Left kidney (tissue), 1 donor: ENCODE measurements at regions not wholly inside any gene's neighbourhood (a gene's known extent, or its start where the extent isn't known, plus 50 kb on each side); places are given as distances from the start of the nearest gene placed in this dataset.

Experiments used
- DNase-seq: peaks from one replicate; pipeline ENCODE4 v3.0.0-alpha.2; 2013

DNA sequence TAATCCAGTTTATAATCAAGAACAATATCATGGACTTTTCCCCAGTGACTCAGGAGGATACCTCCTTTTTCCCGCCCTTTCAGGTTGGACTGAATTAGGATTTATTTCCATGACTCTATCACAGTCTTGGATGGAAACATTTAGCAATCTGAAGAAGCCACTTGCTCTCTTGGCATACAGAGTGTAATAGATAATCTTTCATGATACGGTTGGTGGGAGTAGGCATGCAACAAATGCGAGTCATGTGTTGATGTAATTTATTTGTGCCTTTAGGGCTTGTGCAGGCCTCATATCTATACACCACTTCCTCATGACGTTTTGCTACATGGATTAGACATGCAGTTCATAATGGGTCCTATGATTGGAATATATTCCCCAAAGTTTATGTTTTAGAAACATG, 54.2 kb upstream of the MCTP2 start:
- no peak for DNase-seq

DNA sequence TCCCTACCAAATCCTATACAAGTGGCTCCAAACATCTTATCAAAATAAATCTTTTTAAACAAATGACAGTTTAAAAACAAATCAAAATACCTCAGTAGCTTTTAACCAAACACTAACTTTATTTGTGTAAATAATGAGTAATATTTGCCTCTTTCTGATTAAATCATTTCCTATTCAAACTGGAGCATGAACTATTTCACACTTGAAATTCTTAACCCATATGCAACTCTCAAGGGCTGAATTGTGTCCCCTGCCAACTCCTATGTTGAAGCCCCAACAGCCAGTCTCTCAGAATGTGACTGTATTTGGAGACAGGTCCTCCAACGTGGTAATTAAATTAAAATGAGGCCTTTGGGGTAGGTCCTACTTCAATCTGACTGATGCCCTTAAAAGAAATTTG, 55.9 kb upstream of the MCTP2 start:
- DNase-seq: no peak

DNA sequence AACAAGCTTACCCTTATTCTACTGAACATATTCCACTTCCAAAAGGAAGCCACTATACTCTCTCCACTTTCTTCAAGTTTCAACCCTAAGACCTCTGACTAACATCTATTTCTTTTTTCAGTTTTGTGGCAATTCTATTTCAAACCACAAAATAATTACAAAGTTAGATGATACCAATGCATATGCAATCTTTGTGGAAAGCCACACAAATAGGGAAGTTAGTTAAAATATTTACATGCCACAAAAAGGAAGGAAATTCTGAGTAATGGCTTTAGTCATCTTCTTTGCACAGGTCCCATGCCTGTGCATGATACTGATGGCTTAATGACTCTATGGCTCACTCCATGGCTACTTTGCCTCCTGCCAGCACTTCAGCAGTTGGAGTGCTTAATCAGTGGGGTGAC, 57.0 kb upstream of the MCTP2 start:
- DNase-seq: no peak

DNA sequence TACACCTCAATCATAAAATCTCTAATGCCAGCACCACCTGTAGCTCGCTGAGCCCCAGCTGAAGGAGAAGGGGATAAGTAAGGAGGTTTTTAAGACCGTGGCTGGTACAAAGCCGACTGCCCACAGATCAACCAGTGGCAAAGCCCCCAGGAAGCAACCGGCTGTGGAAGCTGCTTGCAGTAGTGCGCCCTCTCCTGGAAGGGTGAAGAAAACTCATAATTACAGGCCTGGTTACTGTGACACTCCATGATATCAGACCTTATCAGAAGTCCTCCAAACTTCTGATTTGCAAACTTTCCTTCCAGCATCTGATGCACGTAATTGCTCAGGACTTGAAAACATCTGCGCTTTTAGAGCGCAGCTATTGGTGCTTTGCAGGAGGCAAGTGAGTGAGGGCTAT, 63.1 kb upstream of the MCTP2 start:
- DNase-seq: no peak

DNA sequence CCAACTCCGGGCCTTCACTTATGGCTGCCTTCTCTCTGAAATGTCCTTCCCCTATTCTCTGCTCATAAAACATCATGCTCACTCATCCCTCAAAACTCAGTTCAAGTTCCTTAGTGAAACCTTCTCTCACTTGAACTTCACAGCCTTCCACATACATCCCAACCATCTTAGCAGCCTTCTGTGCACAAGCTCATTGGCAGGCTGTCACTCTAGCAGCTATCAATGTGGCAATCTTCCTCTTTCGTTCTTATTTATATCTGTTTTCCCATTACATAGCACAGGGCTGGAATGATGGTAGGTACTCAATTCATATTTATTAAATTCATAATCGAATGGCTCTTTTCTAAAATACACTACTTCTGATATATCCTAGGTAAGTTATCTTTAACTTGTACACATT, 66.4 kb upstream of the MCTP2 start:
- no peak for DNase-seq

DNA sequence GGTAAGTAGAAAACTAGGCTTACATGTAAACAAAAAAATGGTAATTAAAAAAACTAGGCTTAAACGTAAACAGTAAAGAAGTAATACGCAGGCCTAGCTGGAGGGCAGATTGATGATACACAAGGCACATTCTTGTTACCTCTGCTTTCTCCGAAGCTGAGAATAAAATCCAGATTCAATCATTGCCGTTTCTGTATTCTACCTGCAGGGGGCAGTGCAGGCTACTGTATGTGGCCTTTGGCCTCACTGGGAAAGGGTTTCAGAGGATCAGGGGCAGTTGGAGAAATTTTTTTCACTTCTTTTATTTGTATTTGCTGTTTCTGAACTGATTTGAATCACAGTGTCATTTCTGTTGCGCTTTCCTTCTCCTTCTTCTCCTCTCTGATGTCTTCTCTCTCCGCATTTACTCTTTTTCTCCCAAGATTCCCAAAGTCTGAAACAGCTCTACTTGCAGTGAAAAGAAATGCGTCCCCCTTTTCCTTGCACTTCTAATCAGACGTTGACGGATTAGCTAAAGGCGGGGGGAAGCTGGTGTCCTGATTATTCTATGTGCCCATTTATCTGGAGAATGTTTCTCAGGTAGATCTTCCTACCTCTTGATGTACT, 67.1 kb upstream of the MCTP2 start:
- peak; percentile 77 for DNase-seq

DNA sequence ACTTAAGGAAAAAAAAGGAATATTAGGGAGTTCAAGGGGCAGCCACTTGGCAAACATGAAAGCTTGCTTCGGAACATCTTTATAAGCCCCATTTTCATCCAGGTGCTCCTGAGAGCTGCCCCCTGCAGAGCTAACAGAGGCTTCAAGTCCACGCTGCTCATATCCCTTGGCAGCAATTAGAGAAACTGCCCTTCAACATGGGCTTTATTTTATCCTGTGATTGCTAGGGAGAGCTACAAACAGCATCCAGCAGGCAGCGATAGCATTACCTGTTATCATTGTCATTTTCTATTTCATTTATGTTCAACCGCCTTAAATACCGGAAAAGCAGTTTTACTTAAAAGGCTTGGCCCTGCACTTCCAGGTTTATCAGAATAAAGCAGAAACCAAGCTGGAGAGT, 68.4 kb upstream of the MCTP2 start:
- no peak for DNase-seq

DNA sequence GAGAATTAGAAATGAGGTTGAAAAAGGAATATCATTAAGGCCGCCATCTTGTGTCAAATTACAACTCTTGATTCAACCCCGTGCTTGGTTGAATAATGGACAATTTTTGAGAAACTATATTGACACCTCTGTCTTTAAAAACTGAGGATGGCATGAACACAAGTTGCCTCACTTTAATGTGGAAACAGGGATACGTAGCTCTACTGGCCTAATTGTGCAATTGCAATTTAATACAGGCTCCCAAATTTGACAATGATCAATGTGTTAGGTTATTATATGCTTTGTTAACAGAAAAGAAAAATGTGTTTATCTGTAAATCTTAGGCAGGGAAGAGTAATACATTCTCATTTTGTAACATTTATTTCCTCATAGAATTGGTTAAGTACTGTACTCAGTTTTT, 77.1 kb upstream of the MCTP2 start:
- DNase-seq: no peak

DNA sequence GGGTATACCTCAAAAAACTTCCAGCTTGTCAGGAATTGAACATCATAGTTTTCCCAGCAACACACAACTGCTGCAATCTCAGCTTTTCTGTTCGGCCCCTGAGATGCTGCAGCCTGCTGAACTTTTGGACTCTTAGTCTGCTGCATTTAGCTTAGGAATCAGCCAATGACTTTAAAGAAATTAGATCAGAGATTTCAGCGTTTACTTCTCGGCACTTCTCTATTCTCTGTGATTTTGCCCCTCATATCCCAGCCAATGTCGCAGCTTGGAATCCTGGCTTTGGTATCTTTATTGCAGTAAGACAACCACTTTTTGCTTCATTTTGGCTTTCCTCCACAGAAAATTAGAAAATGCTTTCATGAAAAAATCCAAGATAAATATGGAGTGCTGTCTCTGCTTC, 86.3 kb upstream of the MCTP2 start:
- DNase-seq: no peak

DNA sequence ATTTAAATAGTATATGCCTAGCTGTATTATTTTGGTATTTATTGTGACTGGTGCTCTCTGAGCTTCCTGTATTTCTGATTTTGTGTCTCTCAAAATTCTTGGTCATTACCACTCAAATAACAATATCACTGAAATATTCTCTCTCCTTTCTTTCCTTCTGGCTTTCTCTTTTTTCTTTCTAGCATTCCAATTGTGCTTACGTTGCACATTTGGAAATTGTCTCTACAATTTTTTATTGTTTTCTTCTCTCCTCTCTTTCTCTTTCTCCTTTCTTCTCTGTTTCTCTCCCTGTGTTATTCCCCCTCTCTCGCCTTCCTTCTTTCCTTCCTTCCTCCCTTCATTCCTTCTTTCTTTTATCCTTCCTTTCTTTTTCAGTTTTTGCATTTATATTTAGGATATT, 89.6 kb upstream of the MCTP2 start:
- no peak for DNase-seq

DNA sequence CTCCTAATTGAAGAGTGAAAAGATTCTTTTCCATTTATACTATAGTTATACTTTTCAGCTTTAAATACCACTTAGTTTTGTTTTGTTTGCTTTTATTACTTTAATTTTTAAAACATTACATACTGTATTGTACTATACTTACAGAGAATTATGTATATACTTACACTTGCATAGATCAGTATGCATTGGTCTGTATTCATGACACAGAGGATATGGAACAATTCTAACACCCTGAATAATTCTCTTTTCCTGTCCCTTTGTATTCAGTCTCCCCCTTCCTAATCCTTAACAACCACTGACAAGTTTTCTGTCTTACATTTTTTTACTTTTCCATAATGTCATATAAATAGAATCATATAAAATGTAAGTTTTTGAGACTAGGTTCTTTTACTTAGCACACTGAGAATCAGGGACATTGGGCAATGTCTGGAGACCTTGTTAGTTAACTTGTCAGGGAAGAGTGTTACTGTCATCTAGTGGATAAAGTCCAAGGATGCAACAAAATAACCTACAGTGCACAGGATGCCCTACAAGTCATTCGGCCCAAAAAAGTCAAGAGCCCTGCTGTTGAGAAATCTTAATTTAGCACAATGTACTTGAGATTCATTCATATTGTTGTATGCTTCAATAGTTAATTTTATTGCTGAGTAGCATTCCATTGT, 95.7 kb upstream of the MCTP2 start:
- DNase-seq: no peak

DNA sequence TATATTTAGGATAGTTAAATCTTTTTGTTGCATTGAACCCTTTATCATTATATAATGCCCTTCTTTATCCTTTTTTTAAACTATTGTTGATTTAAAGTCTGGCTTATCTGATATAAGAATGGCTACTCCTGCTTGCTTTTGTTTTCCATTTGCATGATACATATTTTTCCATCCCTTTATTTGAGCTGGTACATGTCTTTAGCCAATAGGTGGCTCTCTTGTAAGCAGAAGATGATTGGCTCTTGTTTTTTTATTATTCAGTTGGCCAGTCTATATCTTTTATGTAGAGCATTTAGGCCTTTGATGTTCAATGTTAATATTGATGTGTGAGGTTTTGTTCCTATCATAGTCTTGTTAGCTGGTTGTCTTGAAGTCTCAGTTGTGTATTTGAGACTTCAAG, 99.5 kb upstream of the MCTP2 start:
- DNase-seq: no peak

DNA sequence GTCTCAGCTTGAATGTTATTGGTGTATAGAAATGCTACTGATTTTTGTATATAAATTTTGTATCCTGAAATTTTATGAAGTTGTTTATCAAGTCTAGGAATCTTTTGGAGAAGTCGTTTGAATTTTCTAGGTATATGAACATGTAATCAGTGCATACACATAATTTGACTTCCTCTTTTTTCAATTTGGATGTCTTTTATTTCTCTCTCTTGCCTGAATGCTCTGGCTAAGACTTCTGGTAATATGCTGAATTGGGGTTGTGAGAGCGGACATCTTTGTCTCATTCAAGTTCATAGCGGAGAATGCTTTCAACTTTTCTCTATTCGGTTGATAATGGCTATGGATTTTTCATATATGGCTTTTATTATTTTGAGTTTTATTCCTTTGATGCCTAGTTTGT, 100.9 kb upstream of the MCTP2 start:
- DNase-seq: no peak

DNA sequence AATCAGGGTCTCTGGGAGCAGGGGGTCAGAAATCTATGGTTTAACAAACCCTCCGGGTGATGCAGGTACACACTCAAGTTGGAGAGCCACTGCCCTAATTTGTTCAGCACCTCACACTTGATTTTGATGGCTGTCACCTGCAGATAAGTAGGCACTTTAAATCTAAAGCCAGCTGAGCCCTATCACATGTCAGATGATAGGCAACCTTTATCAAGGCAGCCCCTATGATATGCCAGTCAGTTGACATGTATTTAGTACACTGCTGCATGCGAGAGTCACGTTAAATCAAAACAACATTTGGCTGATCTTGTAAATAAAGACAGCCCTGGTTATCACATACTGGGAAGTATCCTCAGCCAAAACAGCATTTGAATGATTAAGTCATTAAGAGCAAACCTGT, 104.4 kb upstream of the MCTP2 start:
- DNase-seq: no peak

DNA sequence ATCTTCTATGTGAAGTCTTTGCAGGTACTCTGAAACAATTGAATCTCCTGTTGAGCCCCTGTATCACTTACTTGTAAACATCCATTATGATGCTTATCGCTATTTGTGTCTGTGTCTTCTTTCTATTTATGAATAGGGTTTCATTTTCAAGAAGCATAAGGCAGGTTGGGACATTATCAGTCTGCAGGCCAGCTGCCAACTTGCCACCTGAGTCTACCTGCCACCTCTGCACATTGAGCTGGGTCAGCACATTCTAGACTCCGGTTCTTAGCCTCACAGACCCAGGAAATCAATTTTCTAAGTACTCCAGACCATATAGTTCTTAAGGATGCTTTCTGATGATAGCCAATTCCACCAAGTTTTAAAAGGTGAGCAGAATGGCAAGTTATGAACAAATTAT, 105.7 kb upstream of the MCTP2 start:
- DNase-seq: no peak

DNA sequence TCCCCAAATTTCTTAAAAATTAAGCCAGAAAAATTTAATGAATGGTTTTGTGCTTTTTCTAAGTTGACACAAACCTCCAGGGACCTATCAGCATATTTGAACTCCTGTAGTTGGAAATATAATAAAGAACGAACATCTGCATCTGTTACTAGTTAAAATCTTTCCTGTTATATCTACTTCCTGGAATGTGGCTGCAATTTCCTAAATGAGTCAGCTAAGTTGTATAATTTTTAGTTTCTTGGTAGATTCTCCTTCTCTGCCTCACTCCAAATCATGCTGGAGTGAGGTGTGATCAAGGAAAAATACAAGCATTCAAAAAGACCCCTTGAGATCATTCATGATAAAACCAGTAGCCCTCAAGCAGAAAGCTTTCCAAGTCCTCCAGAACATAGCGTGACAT, 106.2 kb upstream of the MCTP2 start:
- no peak for DNase-seq

DNA sequence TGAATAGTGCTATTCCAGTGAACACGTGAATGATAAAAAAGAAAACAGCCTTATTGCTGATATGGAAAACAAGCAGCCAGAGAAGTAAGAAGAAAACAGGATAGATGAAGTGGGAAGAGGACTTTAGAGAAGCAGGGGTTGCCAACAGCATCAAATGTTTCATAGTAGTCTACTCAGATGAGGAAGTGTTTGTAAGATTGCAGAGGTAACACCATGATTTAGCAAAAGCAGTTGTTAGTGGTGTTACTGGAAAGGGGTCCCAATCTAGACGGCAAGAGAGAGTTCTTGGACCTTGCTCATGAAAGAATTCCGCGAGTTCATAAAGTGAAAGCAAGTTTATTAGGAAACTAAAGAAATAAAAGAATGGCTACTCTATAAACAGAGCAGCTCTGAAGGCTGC, 108.8 kb upstream of the MCTP2 start:
- no peak for DNase-seq

DNA sequence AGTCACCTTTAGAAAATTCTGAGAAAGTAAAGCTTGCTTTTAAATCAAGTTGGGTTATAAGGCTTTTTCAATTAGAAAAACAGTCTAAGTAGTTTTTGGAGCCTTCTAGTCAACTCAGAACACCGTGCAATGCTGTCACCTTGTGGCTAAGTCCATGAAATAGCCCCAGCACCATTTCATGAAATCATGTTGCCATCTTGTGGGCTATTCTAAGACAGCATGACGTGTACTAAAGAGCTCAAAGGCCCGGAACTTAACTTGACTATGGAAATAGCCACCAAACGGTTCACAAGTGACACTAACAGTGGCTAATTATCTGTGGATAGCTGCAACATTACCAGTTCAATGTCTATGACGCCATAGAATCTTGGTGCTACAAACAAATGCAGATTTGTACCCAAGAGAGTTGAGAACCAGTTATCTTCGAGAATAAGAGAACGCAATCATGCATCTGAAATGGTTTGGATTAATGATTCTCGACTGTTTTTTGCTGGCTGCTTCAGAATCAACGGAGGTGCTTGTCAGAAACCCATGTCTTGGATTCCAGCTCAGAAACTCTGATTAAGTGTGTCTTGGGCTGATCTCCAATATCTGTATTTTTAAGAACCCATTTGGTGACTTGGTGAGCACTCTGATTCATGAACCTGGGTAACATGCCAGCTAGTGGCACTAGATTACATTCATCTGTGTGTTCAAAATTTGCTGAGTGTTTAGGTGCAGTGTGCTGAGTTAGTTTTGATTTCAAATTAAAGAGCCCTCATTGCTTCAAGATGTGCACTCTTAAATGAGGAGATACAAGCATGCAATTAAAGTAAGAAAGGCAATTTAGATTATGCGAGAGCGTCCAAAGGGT, 111.2 kb upstream of the MCTP2 start:
- DNase-seq: peak; percentile 86

DNA sequence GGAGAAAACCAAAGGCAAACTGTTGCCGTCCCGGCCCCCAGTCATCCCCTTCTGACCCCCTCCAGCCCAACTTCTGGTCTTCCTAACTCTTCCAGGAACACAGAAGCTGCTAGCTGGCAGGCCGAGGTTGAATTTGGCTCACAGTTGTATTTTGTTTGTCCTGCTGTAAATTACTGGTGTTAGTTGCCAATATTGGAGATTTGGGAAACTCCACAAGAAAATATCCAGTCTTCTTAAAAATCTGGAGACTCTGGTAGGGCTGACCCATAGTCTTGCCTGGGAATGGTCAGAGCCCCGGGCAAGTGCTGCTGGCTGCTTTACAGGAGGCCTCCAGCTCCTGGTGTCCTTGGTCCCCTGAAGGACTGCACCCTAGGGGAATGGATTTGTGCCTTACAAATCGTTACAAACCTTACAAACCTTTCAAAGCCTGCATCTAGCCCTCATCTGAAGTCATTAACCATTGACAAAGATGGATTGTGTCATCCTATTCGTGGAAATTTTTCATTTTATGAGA, 112.0 kb upstream of the MCTP2 start:
- DNase-seq: no peak

DNA sequence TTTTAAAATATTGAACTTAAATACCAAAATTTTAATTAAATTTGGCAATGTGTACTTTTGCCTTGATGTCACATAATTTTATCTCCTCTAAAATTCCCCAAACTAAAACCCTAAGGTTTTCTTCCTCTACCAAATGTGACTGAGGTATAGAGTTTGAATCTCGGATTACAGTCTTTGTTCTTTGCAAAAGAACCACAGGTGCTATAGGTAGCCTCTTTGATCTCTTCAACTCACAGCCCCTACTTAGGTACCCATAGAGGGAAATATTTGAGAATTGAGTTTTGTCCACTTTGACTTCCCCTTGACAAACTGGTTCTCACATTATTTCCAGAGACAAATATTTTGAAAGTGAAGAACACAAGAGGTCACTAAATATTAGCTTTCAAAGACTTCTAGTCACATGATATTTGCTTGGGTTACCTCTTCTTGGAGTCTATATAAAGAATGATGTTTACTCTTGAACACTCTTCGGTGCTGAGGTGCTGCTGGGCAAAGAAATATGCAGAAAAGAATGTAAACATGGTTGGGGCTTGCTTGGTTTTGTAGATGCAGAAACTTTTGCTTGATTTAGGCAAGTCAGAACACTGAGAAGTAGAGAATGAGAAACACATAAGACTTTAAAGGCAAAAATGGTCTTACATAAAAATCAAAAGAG, 120.8 kb upstream of the MCTP2 start:
- DNase-seq: no peak

DNA sequence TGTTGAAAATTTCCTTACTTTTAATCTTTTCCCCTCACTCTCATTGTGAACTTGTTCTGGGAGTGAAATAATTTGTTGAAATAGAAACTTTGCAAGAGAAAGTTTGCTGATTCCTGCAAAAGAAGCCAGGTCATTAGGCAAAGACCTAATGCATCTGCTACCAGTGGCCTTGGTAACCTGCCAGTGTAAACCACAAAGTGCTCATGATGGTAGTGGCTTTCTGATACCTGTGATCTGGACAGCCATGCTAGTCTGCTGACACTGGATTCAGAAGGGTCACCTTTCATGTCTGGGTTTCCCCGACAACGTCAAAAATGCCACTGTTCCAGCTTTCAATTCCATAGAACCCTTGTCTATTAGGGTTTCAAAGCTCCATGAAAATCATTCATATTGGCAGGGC, 123.7 kb upstream of the MCTP2 start:
- no peak for DNase-seq

DNA sequence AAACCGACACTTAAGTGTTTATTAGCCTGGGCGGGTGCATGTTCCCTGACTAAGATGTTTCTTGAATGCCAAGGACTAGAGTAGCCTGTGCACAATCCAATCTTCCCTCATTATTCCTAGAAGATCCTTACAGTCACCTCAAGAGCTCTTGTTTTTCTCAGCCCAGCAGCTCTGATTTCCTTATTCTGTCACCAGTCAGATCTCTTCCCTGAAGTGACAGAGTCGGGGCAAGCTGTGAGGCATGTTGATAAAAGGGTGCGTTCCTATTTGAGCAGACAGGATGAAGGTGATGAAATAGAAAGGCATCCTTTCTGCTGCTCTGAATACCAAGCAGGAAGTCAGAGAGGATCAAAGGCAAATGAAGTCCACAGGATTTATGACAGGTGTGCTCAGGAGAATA, 125.6 kb upstream of the MCTP2 start:
- no peak for DNase-seq

DNA sequence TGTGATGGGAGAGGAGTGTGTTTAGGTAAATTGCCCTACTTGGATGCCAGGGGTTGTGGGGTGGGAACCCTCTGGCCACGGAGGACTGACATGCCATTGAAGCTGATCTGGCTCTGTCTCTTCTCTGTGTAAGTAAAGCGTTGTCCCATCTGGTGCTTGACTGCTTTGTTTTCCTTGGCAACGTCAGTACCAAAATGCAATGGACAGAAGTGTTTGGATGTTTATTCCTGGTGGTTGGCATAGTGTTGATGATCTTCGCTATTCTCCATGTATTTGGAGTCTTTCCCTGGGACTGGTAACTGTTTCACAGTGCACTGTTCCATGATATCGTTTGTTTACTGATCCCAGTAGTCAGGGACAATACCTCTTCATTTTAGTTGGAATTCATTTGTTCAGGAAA, 130.5 kb upstream of the MCTP2 start:
- no peak for DNase-seq
